HCT116 (cell line): ENCODE measurements at regions not wholly inside any gene's neighbourhood (a gene's known extent, or its start where the extent isn't known, plus 50 kb on each side); places are given as distances from the start of the nearest gene placed in this dataset.

Experiments used
- ATAC-seq: fragments of 200-7000 bp; cut with Tn5 transposase; 2 replicates; pipeline ENCODE4 v1.9.1; 2020; ENCODE audit warnings: mild to moderate bottlenecking, moderate library complexity
- BruUV-seq: library from RNA; stranded (reverse); fragments of 400-500 nt; replicated peaks from 2 replicates; lab custom pipeline; 2021; lab: Mats Ljungman, UMichigan
- CTCF ChIA-PET: fragments of 300-600 bp; sonication (Branson Sonifier 250); formaldehyde crosslinking; loops from one replicate; lab custom pipeline; 2021; ENCODE audit warnings: antibody characterized with exemption; lab: Charles Lee
- POLR2A ChIA-PET: fragments of 300-600, 350-600 bp; sonication (Branson Sonifier 250); formaldehyde crosslinking; loops from one replicate; lab custom pipeline; 2021; ENCODE audit warnings: antibody characterized with exemption; lab: Charles Lee
- RAD21 ChIA-PET, 2 experiments: fragments of 300-600 bp; sonication (Branson Sonifier 250); formaldehyde crosslinking; loops; one replicate each; lab custom pipeline; 2023; ENCODE audit warnings: low total read pairs in 2 of 2; ENCODE audit not compliant: uncharacterized antibody in 2 of 2, unreplicated experiment in 2 of 2, low non-redundant PET in 1 of 2; lab: Charles Lee
- DNase-seq: peaks from one replicate; pipeline ENCODE4 v3.0.0-alpha.2; 2010; ENCODE audit warnings: low read depth, low spot score
- H2AFZ ChIP-seq: fragments of 200-600 bp; shearing (Covaris generic), sonication (generic); 2 replicates; pipeline ENCODE4 v1.6.1; 2017; ENCODE audit warnings: low read depth, mixed run types, mixed read lengths, antibody characterized with exemption, low read length; ENCODE audit not compliant: poor library complexity, severe bottlenecking
- H3K27ac ChIP-seq: 2 replicates; pipeline ENCODE4 v1.5.1; 2012; ENCODE audit warnings: low read depth, low read length
- H3K27me3 ChIP-seq: fragments of 200-600 bp; sonication (generic); 2 replicates; pipeline ENCODE4 v1.6.1; 2016; ENCODE audit warnings: mixed run types, low read length, mixed read lengths; ENCODE audit not compliant: insufficient read depth
- H3K36me3 ChIP-seq, 2 experiments: fragments of 200-500 bp in 1 of 2; fragments of 200-600 bp in 1 of 2; sonication (Bioruptor generic) in 1 of 2; sonication (generic) in 1 of 2; 2 replicates each; pipeline versions ENCODE4 v1.5.1 to v1.6.1; 2014 to 2016; ENCODE audit warnings: low read length in 2 of 2, inconsistent platforms in 1 of 2, mixed read lengths in 1 of 2, mixed run types in 1 of 2; ENCODE audit not compliant: insufficient read depth in 2 of 2, control insufficient read depth in 1 of 2
- H3K4me1 ChIP-seq, 2 experiments: fragments of 200-600 bp in 1 of 2; sonication (generic) in 1 of 2; 2 replicates each; pipeline versions ENCODE4 v1.5.1 to v1.6.1; 2012 to 2017; ENCODE audit warnings: low read length in 2 of 2, inconsistent platforms in 1 of 2, mild to moderate bottlenecking in 1 of 2, mixed read lengths in 1 of 2, mixed run types in 1 of 2, moderate library complexity in 1 of 2; ENCODE audit not compliant: insufficient read depth in 2 of 2, control insufficient read depth in 1 of 2
- H3K4me2 ChIP-seq: fragments of 200-600 bp; sonication (generic); 2 replicates; pipeline ENCODE4 v1.6.1; 2017; ENCODE audit warnings: mixed run types, low read length, mixed read lengths
- H3K4me3 ChIP-seq, 2 experiments: fragments of 200-600 bp in 1 of 2; sonication (generic) in 1 of 2; replicated peaks in 1 of 2; 2 replicates each; pipeline ENCODE4 v1.5.1; 2011 to 2016; ENCODE audit warnings: low read length in 2 of 2, control low read depth in 1 of 2, low read depth in 1 of 2, mild to moderate bottlenecking in 1 of 2, mixed read lengths in 1 of 2, mixed run types in 1 of 2
- H3K79me2 ChIP-seq: fragments of 200-600 bp; sonication (generic); 2 replicates; pipeline ENCODE4 v1.6.1; 2017; ENCODE audit warnings: mild to moderate bottlenecking, mixed run types, low read length, moderate library complexity, mixed read lengths; ENCODE audit not compliant: insufficient read depth
- H3K9ac ChIP-seq: fragments of 200-600 bp; sonication (generic); 2 replicates; pipeline ENCODE4 v1.6.1; 2016; ENCODE audit warnings: low read length, mixed read lengths
- H3K9me2 ChIP-seq: fragments of 200-600 bp; sonication (generic), shearing (Covaris generic); 2 replicates; pipeline ENCODE4 v1.6.1; 2017; ENCODE audit warnings: mixed run types, mild to moderate bottlenecking, moderate library complexity; ENCODE audit not compliant: insufficient read depth
- H3K9me3 ChIP-seq, 2 experiments: fragments of 200-500 bp in 1 of 2; fragments of 200-600 bp in 1 of 2; sonication (Bioruptor generic) in 1 of 2; sonication (generic) in 1 of 2; 2 replicates each; pipeline ENCODE4 v1.6.1; 2014 to 2017; ENCODE audit warnings: low read length in 2 of 2, mixed read lengths in 2 of 2, inconsistent platforms in 1 of 2, low read depth in 1 of 2, mild to moderate bottlenecking in 1 of 2, mixed run types in 1 of 2, moderate library complexity in 1 of 2; ENCODE audit not compliant: control insufficient read depth in 1 of 2, insufficient read depth in 1 of 2
- H4K20me1 ChIP-seq: fragments of 200-600 bp; sonication (generic), shearing (Covaris generic); 2 replicates; pipeline ENCODE4 v1.6.1; 2017; ENCODE audit warnings: mixed run types, mild to moderate bottlenecking, moderate library complexity; ENCODE audit not compliant: insufficient read depth
- CTCF ChIP-seq, 3 experiments: fragments of 200-600 bp in 1 of 3; sonication (generic) in 1 of 3; IDR thresholded peaks in 2 of 3; conservative IDR thresholded peaks in 1 of 3; 2 replicates each; pipeline ENCODE4 v1.5.1; 2012 to 2017; ENCODE audit warnings: low read depth in 2 of 3, low read length in 2 of 3, antibody characterized with exemption in 1 of 3, borderline replicate concordance in 1 of 3, control low read depth in 1 of 3, mild to moderate bottlenecking in 1 of 3, mixed read lengths in 1 of 3, mixed run types in 1 of 3, moderate library complexity in 1 of 3; ENCODE audit not compliant: insufficient read depth in 1 of 3
- EZH2 ChIP-seq: fragments of 200-600 bp; sonication (generic); IDR thresholded peaks from 2 replicates; pipeline ENCODE4 v1.6.1; 2017; ENCODE audit warnings: antibody characterized with exemption, mixed run types
- MAX ChIP-seq: IDR thresholded peaks from 2 replicates; pipeline ENCODE4 v1.6.1; 2012
- POLR2A ChIP-seq: IDR thresholded peaks from 2 replicates; pipeline ENCODE4 v1.7.0; 2011; ENCODE audit warnings: borderline replicate concordance; ENCODE audit not compliant: insufficient read depth, insufficient read length; ENCODE audit errors: extremely low read depth
- POLR2AphosphoS5 ChIP-seq: IDR thresholded peaks from 2 replicates; pipeline ENCODE4 v1.6.1; 2011; ENCODE audit warnings: mild to moderate bottlenecking, low read depth, low read length, moderate library complexity
- REST ChIP-seq: IDR thresholded peaks from 2 replicates; pipeline ENCODE4 v1.6.1; 2012; ENCODE audit warnings: low read depth
- SRF ChIP-seq: IDR thresholded peaks from 2 replicates; pipeline ENCODE4 v1.6.1; 2012; ENCODE audit warnings: low read depth
- TCF7L2 ChIP-seq: IDR thresholded peaks from 2 replicates; pipeline ENCODE4 v1.7.0; 2011; ENCODE audit warnings: borderline replicate concordance, inconsistent platforms; ENCODE audit not compliant: insufficient read depth, insufficient read length; ENCODE audit errors: extremely low read depth
- ZFX ChIP-seq: fragments of 450-650 bp; IDR thresholded peaks from 2 replicates; pipeline ENCODE4 v1.6.1; 2017
- intact Hi-C: fragments of 100-400 bp; cut with micrococcal nuclease; formaldehyde crosslinking; loops from 2 replicates; pipeline ENCODE4 v1.10.0; 2022

GRCh38 chr4:123701131-123701575, 304.6 kb downstream of the SPRY1 start:
- H3K4me3 ChIP-seq, result no peak overlapping the region
- H3K27me3 ChIP-seq, result no peaks in the 10 kb centered on the region
- CTCF ChIA-PET, result no interaction called here
- no peaks in the 10 kb centered on the region for H3K9me3 ChIP-seq
- DNase-seq (no peak), ATAC-seq (no peak)
- H2AFZ ChIP-seq, result no peak overlapping the region
- intact Hi-C loops, result no loop called here
- no peaks in the 10 kb centered on the region for H4K20me1 ChIP-seq
- H3K79me2 ChIP-seq, result no peaks in the 10 kb centered on the region
- no peak overlapping the region for H3K9ac ChIP-seq
- no peaks in the 10 kb centered on the region for H3K36me3 ChIP-seq
- H3K27ac ChIP-seq, result no peak overlapping the region
- TF ChIP-seq CTCF (IDR thresholded peaks at IDR 0.05 in 2 of 3, conservative IDR thresholded peaks at IDR 0.05 in 1 of 3; ENCODE audit: borderline replicate concordance in 1 of 3, insufficient read depth in 1 of 3, low read depth in 2 of 3, low read length in 2 of 3), result no peak
- no peak for TF ChIP-seq POLR2A
- RAD21 ChIA-PET, result no interaction called here
- BruUV-seq, result no TSS peak
- POLR2A ChIA-PET, result no interaction called here
- no peaks in the 10 kb centered on the region for H3K9me2 ChIP-seq
- no peaks in the 10 kb centered on the region for H3K4me1 ChIP-seq
- no peak overlapping the region for H3K4me2 ChIP-seq

GRCh38 chr4:123705419-123705818, 308.8 kb downstream of the SPRY1 start:
- intact Hi-C loops, result no loop called here
- TF ChIP-seq MAX (no peak), EZH2 (no peak), REST (no peak), TCF7L2 (no peak), POLR2AphosphoS5 (no peak), POLR2A (no peak), ZFX (no peak), CTCF (IDR thresholded peaks at IDR 0.05 in 2 of 3, conservative IDR thresholded peaks at IDR 0.05 in 1 of 3; ENCODE audit: borderline replicate concordance in 1 of 3, insufficient read depth in 1 of 3, low read depth in 2 of 3, low read length in 2 of 3) (no peak), SRF (no peak)

More at GRCh38 chr4:123705419-123705818, 308.8 kb downstream of the SPRY1 start:
- no peaks in the 10 kb centered on the region for H3K36me3 ChIP-seq
- H3K79me2 ChIP-seq, result no peaks in the 10 kb centered on the region
- RAD21 ChIA-PET, result no interaction called here
- H3K4me1 ChIP-seq, result peaks cover 9 to 12% of the 10 kb centered on the region in 2 experiments; a peak in 3 of 4 replicates
- POLR2A ChIA-PET, result interaction anchor here (0.7 kb wide), 1 partner anchor 10 kb away, joined by 3 read pairs; no protein-coding TSS in a partner anchor
- no peaks in the 10 kb centered on the region for H4K20me1 ChIP-seq
- ATAC-seq (no peak), DNase-seq (no peak)
- CTCF ChIA-PET, result no interaction called here
- no peak overlapping the region for H3K9ac ChIP-seq
- BruUV-seq, result no TSS peak
- no peak overlapping the region for H3K4me2 ChIP-seq
- H3K27me3 ChIP-seq, result no peaks in the 10 kb centered on the region
- no peak overlapping the region for H2AFZ ChIP-seq
- no peaks in the 10 kb centered on the region for H3K9me3 ChIP-seq
- H3K4me3 ChIP-seq, result no peak overlapping the region
- H3K9me2 ChIP-seq, result no peaks in the 10 kb centered on the region
- no peak overlapping the region for H3K27ac ChIP-seq
